ENCODE measurements at regions not wholly inside any gene's neighbourhood (a gene's known extent, or its start where the extent isn't known, plus 50 kb on each side); places are given as distances from the start of the nearest gene placed in this dataset.

- no peaks in the 10 kb centered on the region for H3K4me1 Mint-ChIP-seq (ENCODE audit: unreplicated experiment)
- H3K4me3 Mint-ChIP-seq (ENCODE audit: unreplicated experiment), result no peak overlapping the region
- DNase-seq (ENCODE audit: extremely low spot score, unreplicated experiment), result no peak
Measured at GRCh38 chr4:188754372-188755002, 615.2 kb downstream of the TRIML1 start.

GRCh38 chr4:188767496-188767895 lies 628.3 kb downstream of the TRIML1 start:
- H3K4me1 Mint-ChIP-seq (ENCODE audit: unreplicated experiment), result no peaks in the 10 kb centered on the region
- no peaks in the 10 kb centered on the region for H3K27me3 Mint-ChIP-seq (ENCODE audit: unreplicated experiment)
- H3K9me3 Mint-ChIP-seq (ENCODE audit: unreplicated experiment), result peaks cover 25% of the 10 kb centered on the region
- peaks cover 1% of the 10 kb centered on the region for H3K36me3 Mint-ChIP-seq (ENCODE audit: unreplicated experiment)
- TF ChIP-seq CTCF (IDR thresholded peaks at IDR 0.05), result no peak
- H3K4me3 Mint-ChIP-seq (ENCODE audit: unreplicated experiment), result no peak overlapping the region
- no peak for DNase-seq (ENCODE audit: extremely low spot score, unreplicated experiment)
- no peak overlapping the region for H3K27ac Mint-ChIP-seq (ENCODE audit: unreplicated experiment)

More at GRCh38 chr4:188754372-188755002, 615.2 kb downstream of the TRIML1 start:
- Mint-ChIP-seq H3K27me3 (ENCODE audit: unreplicated experiment) (no peaks in the 10 kb centered on the region), H3K9me3 (ENCODE audit: unreplicated experiment) (peaks cover 10% of the 10 kb centered on the region), H3K36me3 (ENCODE audit: unreplicated experiment) (no peaks in the 10 kb centered on the region), H3K27ac (ENCODE audit: unreplicated experiment) (no peak overlapping the region)
- TF ChIP-seq CTCF (IDR thresholded peaks at IDR 0.05), result no peak

- no peak for TF ChIP-seq CTCF (IDR thresholded peaks at IDR 0.05)
- H3K4me3 Mint-ChIP-seq (ENCODE audit: unreplicated experiment), result no peak overlapping the region
- DNase-seq (ENCODE audit: extremely low spot score, unreplicated experiment), result no peak
- H3K27me3 Mint-ChIP-seq (ENCODE audit: unreplicated experiment), result peaks cover 9% of the 10 kb centered on the region
- peaks cover 35% of the 10 kb centered on the region for H3K4me1 Mint-ChIP-seq (ENCODE audit: unreplicated experiment)
- H3K36me3 Mint-ChIP-seq (ENCODE audit: unreplicated experiment), result peaks cover 3% of the 10 kb centered on the region
- H3K9me3 Mint-ChIP-seq (ENCODE audit: unreplicated experiment), result peaks cover 11% of the 10 kb centered on the region
- no peak overlapping the region for H3K27ac Mint-ChIP-seq (ENCODE audit: unreplicated experiment)
Measured at GRCh38 chr4:188778905-188779304, 639.7 kb downstream of the TRIML1 start.

- no peak for DNase-seq (ENCODE audit: extremely low spot score, unreplicated experiment)
- Mint-ChIP-seq H3K27ac (ENCODE audit: unreplicated experiment) (no peak overlapping the region), H3K9me3 (ENCODE audit: unreplicated experiment) (peaks cover 11% of the 10 kb centered on the region), H3K27me3 (ENCODE audit: unreplicated experiment) (peaks cover 4% of the 10 kb centered on the region), H3K4me3 (ENCODE audit: unreplicated experiment) (no peak overlapping the region), H3K4me1 (ENCODE audit: unreplicated experiment) (peaks cover 40% of the 10 kb centered on the region), H3K36me3 (ENCODE audit: unreplicated experiment) (peaks cover 3% of the 10 kb centered on the region)
- TF ChIP-seq CTCF (IDR thresholded peaks at IDR 0.05), result no peak
Measured at GRCh38 chr4:188779581-188779980, 640.3 kb downstream of the TRIML1 start.

- Mint-ChIP-seq H3K27me3 (ENCODE audit: unreplicated experiment) (no peaks in the 10 kb centered on the region), H3K9me3 (ENCODE audit: unreplicated experiment) (peaks cover 6% of the 10 kb centered on the region), H3K4me1 (ENCODE audit: unreplicated experiment) (peaks cover 45% of the 10 kb centered on the region), H3K36me3 (ENCODE audit: unreplicated experiment) (no peaks in the 10 kb centered on the region), H3K4me3 (ENCODE audit: unreplicated experiment) (no peak overlapping the region), H3K27ac (ENCODE audit: unreplicated experiment) (no peak overlapping the region)
- no peak for TF ChIP-seq CTCF (IDR thresholded peaks at IDR 0.05)
- DNase-seq (ENCODE audit: extremely low spot score, unreplicated experiment), result no peak
Measured at GRCh38 chr4:188780028-188780427, 640.8 kb downstream of the TRIML1 start.

Measured in osteocyte (in vitro differentiated cells).